ENCODE measurements at regions not wholly inside any gene's neighbourhood (a gene's known extent, or its start where the extent isn't known, plus 50 kb on each side); places are given as distances from the start of the nearest gene placed in this dataset.
"Not testable (repeated sequence)": the region's sequence is repeated elsewhere in the genome, so short reads cannot be mapped to it uniquely, and the experiment has no call there.

GRCh38 chr5:94102849-94103248, 361.4 kb upstream of the POU5F2 start:
- DNase-seq, result peak in 1 of 3 experiments; percentile 30

DNA sequence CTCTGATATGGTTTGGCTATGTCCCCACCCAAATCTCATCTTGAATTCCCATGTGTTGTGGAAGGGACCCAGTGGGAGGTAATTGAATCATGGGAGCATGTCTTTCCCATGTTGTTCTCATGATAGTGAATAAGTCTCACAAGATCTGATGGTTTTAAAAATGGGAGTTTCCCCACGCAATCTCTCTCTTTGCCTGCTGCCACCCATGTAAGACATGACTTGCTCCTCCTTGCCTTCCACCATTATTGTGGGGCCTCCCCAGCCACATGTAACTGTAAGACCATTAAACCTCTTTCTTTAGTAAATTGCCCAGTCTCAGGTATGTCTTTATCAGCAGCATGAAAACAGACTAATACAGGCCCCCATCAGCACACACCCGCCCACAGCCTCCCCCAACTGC, 356.0 kb upstream of the POU5F2 start:
- not testable (repeated sequence) for DNase-seq

DNA sequence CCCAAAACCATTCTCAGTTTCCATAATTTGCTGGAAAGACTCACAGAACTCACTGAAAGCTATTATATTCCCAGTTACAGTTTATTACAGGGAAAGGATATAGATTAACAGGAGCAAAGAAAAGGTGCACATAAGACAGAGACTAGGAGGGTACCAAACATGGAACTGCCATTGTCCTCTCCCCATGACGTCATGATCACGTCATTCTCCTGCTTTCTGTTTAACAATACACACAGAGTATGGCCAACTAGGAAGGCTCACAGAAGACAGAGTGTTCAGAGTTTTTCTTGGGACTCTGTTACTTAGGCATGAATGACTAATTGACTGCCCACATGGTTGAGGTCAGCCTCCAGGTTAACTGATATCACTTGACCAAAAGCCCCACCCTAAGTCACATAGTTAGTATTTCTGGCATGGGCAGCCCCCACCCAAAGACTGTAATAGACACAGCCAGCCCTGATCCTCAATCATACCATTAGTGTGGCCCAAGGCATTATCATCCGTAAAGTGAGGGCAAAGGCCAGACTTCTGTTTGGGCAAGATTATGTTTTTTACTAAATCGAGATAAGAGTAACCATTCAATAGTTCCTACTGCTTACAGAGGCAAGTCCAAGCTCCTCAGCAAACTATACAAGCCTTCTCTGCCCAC, 353.5 kb upstream of the POU5F2 start:
- DNase-seq, result no peak

GRCh38 chr5:94093300-94093699, 351.9 kb upstream of the POU5F2 start:
- no peak for DNase-seq

DNA sequence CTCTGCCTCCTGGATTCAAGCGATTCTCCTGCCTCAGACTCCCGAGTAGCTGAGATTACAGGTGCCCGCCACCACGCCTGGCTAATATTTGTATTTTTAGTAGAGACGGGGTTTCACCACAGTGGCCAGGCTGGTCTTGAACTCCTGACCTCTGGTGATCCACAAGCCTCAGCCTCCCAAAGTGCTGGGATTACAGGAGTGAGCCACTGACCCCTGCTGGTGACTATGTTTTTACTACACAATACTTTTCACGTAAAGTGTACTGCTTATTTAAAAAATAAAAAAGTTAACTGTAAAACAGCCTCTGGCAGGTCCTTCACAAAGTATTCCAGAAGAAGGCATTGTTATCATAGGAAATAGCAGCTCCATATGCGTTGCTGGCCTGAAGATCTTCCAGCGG, 345.2 kb upstream of the POU5F2 start:
- DNase-seq, result not testable (repeated sequence)

- DNase-seq, result no peak
These were observed 344.8 kb upstream of the POU5F2 start for GRCh38 chr5:94086194-94086593.

DNA sequence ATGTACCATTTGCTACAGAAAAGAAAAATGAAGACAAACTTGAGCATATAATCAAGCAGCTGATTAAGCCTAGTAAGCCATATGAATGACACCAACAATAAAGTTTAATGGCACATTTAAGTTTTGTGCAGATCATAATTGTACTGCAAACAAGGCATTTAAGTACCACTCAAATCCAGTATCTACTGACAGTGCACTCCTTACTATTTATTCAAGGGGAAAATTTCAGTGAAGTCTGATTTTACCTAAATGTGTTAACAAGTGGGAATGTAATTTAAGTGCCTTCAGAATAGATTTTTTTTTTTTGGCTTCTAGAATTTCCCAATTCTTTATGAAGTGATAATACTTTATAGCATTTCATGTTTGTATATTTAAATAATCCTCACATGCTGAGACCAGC, 341.0 kb upstream of the POU5F2 start:
- DNase-seq, result peak in 2 of 3 experiments; percentile 53 to 56

- peak in 1 of 3 experiments; percentile 8 for DNase-seq
These were observed 339.7 kb upstream of the POU5F2 start for GRCh38 chr5:94081088-94081487.

- no peak for DNase-seq
These were observed 339.0 kb upstream of the POU5F2 start for GRCh38 chr5:94080390-94080789.

DNA sequence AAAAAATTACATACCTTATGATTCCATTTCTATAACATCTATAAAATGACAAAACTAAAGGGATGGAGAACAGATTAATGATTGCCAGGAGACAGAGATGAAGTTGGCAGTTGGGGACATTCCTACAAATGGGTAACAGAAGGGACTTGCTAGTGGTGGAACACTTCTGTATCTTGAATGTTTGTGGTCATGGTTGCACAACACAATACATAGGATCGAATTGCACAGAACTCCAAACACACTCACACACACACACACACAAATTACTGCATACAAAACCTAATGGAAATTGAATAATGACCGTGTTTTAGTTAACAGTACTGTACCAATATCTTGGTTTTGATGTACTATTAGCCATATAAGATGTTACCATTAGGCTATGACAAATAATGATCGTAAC, 330.7 kb upstream of the POU5F2 start:
- DNase-seq, result no peak

GRCh38 chr5:94066437-94067207, 325.2 kb upstream of the POU5F2 start:
- no peak for DNase-seq

GRCh38 chr5:94064025-94064424, 322.6 kb upstream of the POU5F2 start:
- DNase-seq, result no peak

- peak in 1 of 3 experiments; percentile 1 for DNase-seq
These were observed 316.3 kb upstream of the POU5F2 start for GRCh38 chr5:94057655-94058054.

GRCh38 chr5:94057217-94057616, 315.8 kb upstream of the POU5F2 start:
- DNase-seq, result no peak

GRCh38 chr5:94049307-94049922, 308.0 kb upstream of the POU5F2 start:
- not testable (repeated sequence) for DNase-seq

GRCh38 chr5:94045839-94046782, 304.7 kb upstream of the POU5F2 start:
- DNase-seq, result no peak

DNA sequence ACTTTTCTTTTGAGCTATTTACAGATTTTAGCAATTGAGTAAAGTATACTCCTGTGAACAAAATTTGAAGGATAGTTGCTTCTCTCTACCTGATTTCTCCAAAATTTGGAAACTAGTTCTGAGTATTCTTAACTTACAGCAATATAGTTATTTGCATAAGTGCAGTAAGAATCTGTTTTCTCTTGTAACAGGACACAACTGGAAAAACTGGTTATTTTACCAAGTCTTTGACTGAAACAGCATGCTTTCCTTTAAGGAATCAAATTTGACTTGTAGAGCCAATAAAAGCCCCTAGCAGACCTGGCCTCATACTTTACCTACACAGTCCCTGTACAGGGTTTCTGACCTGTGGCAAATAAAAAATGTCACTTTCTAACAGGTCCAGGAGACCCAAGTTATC, 301.9 kb upstream of the POU5F2 start:
- no peak for DNase-seq

DNA sequence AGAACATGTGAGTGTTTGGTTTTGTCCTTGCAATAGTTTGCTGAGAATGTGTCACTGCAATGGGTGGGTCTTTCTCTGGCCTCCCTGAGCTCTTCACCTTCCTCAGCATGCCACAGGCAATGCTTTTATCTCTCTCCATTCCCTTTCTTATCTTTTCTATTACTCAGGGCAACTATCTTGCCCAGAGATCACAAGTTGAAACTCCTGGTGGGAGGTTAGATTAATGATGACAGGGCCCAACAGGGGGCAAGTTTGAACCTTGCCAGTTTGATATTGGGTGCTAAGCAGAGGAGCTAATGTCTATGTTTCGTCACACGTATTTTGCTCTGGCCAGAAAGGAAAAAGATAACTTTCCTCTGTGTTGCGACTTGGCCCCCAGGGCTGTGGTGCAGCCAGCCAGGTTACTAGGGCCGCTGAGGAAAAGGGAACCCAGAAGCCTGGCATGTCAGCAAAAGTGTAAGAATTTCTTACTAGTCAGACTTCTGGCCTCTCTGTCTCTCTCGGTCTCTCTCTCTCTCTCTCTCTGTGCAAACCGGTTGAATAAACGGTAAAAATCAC, 299.3 kb upstream of the POU5F2 start:
- no peak for DNase-seq

DNA sequence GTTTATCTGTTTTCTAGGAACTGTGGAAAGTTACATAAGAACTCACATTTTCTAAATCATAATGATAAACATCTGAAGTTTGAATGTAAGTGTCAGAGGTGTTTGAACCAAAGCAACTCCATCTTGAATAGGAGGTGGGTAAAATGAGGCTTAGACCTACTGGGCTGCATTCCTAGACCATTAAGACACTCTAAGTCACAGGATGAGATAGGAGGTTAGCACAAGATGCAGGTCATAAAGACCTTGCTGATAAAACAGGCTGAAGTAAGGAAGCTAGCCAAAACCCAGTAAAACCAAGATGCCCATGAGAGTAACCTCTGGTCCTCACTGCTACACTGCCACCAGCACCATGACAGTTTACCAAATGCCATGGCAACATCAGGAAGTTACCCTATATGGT, 297.7 kb upstream of the POU5F2 start:
- DNase-seq, result no peak

- DNase-seq, result no peak
These were observed 290.2 kb upstream of the POU5F2 start for GRCh38 chr5:94031631-94032030.

DNA sequence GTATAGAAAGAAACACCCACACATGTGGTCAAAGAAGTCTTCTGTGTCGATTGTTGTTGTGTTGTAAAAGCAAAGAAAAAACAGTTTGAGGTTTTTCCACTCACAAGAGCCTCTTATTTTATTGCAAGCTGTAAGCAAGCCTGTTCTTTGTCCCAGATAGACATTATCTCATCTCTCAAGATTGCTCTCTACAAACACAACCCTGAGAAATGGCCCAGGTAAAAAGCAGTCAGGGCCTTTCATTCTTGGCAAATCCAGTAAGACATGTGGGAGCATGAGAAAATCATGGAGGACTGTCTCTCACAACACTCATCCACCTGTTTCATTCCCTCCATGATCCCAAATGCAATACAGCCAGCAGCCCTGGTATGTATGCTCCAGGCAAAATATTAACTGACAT, 286.6 kb upstream of the POU5F2 start:
- no peak for DNase-seq

DNA sequence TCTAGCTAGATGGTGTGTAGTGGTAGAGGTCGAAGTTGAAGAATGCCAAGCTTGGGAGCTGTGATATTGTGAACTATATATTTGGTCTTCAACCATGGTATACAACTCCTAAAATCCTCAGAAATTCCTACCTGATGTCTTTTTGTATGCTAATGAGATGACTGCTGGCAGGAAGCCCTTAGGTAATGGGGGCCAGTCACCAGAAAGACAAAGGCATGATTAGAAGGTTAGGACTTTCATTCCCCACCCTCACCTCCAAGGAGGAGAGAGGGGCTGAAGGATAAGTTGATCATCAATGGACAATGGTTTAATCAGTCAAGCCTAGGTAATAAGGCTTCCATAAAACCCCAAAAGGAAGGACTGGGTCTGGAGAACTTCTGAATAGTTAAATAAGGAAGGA, 285.7 kb upstream of the POU5F2 start:
- DNase-seq, result no peak
